Calu3 (cell line): ENCODE measurements at regions not wholly inside any gene's neighbourhood (a gene's known extent, or its start where the extent isn't known, plus 50 kb on each side); places are given as distances from the start of the nearest gene placed in this dataset.

Source experiments
- BruUV-seq: library from RNA; stranded (reverse); fragments of 400-500 nt; replicated peaks from 2 replicates; lab custom pipeline; 2021; lab: Mats Ljungman, UMichigan
- CTCF ChIA-PET: fragments of 300-600 bp; sonication (Branson Sonifier 250); formaldehyde crosslinking; loops from one replicate; lab custom pipeline; 2022; ENCODE audit warnings: antibody characterized with exemption; lab: Charles Lee
- DNase-seq: peaks from one replicate; pipeline ENCODE4 v3.0.0; 2022
- H3K27ac Mint-ChIP-seq: one replicate; pipeline ENCODE4 v1.8.0; 2022; ENCODE audit warnings: mixed read lengths; ENCODE audit not compliant: unreplicated experiment
- H3K27me3 Mint-ChIP-seq: one replicate; pipeline ENCODE4 v1.8.0; 2022; ENCODE audit warnings: mixed read lengths; ENCODE audit not compliant: unreplicated experiment
- H3K36me3 Mint-ChIP-seq: one replicate; pipeline ENCODE4 v1.8.0; 2022; ENCODE audit warnings: mild to moderate bottlenecking, moderate library complexity, mixed read lengths; ENCODE audit not compliant: insufficient read depth, unreplicated experiment
- H3K4me1 Mint-ChIP-seq: one replicate; pipeline ENCODE4 v1.8.0; 2022; ENCODE audit warnings: mild to moderate bottlenecking, low read depth, mixed read lengths; ENCODE audit not compliant: unreplicated experiment
- H3K4me3 Mint-ChIP-seq: one replicate; pipeline ENCODE4 v1.8.0; 2022; ENCODE audit warnings: mild to moderate bottlenecking, low read depth, moderate library complexity, mixed read lengths; ENCODE audit not compliant: unreplicated experiment
- H3K9me3 Mint-ChIP-seq: one replicate; pipeline ENCODE4 v1.8.0; 2022; ENCODE audit warnings: low read depth, mixed read lengths; ENCODE audit not compliant: unreplicated experiment
- CTCF ChIP-seq: fragments of 200-600 bp; IDR thresholded peaks from one replicate; pipeline ENCODE4 v1.8.0; 2022; ENCODE audit warnings: antibody characterized with exemption; ENCODE audit not compliant: unreplicated experiment
- intact Hi-C: fragments of 100-400 bp; cut with micrococcal nuclease; formaldehyde crosslinking; loops from one replicate; pipeline ENCODE4 v1.10.0; 2022; ENCODE audit not compliant: unreplicated experiment

GRCh38 chr1:115413208-115413607, 75.2 kb upstream of the NGF start:
- CTCF ChIA-PET: no interaction called here
- no peak overlapping the region for H3K4me3 Mint-ChIP-seq
- H3K4me1 Mint-ChIP-seq: peaks cover 14% of the 10 kb centered on the region
- intact Hi-C loops: no loop called here
- TF ChIP-seq CTCF: no peak
- no peaks in the 10 kb centered on the region for H3K9me3 Mint-ChIP-seq
- DNase-seq: no peak
- H3K27ac Mint-ChIP-seq: no peak overlapping the region
- no peaks in the 10 kb centered on the region for H3K36me3 Mint-ChIP-seq
- no peaks in the 10 kb centered on the region for H3K27me3 Mint-ChIP-seq
- BruUV-seq: no TSS peak

- Mint-ChIP-seq H3K27me3 (no peaks in the 10 kb centered on the region), H3K4me3 (no peak overlapping the region), H3K4me1 (peaks cover 14% of the 10 kb centered on the region), H3K9me3 (no peaks in the 10 kb centered on the region), H3K27ac (no peak overlapping the region), H3K36me3 (no peaks in the 10 kb centered on the region)
- intact Hi-C loops: no loop called here
- TF ChIP-seq CTCF: no peak
- CTCF ChIA-PET: no interaction called here
- DNase-seq: no peak
- no TSS peak for BruUV-seq
These were observed 74.7 kb upstream of the NGF start for GRCh38 chr1:115412733-115413132.

- Mint-ChIP-seq H3K9me3 (no peaks in the 10 kb centered on the region), H3K27me3 (no peaks in the 10 kb centered on the region), H3K4me3 (no peak overlapping the region), H3K36me3 (no peaks in the 10 kb centered on the region), H3K27ac (peak overlapping the region; percentile 14), H3K4me1 (peaks cover 14% of the 10 kb centered on the region)
- intact Hi-C loops: no loop called here
- BruUV-seq: no TSS peak
- TF ChIP-seq CTCF: no peak
- DNase-seq: no peak
- CTCF ChIA-PET: no interaction called here
These were observed 74.2 kb upstream of the NGF start for GRCh38 chr1:115412286-115412685.

GRCh38 chr1:115411371-115412063, 73.5 kb upstream of the NGF start:
- no peak for DNase-seq
- Mint-ChIP-seq H3K27me3 (peaks cover 8% of the 10 kb centered on the region), H3K9me3 (no peaks in the 10 kb centered on the region), H3K36me3 (no peaks in the 10 kb centered on the region), H3K27ac (no peak overlapping the region), H3K4me3 (no peak overlapping the region), H3K4me1 (peaks cover 14% of the 10 kb centered on the region)
- intact Hi-C loops: no loop called here
- CTCF ChIA-PET: no interaction called here
- TF ChIP-seq CTCF: no peak
- BruUV-seq: no TSS peak
